GM21576 (cell line): ENCODE measurements at regions not wholly inside any gene's neighbourhood (a gene's known extent, or its start where the extent isn't known, plus 50 kb on each side); places are given as distances from the start of the nearest gene placed in this dataset.
"Not testable (repeated sequence)": the region's sequence is repeated elsewhere in the genome, so short reads cannot be mapped to it uniquely, and the experiment has no call there.

Source experiments
- ATAC-seq: cut with Tn5 transposase; IDR thresholded peaks from one replicate; pipeline ENCODE4 v1.9.1; 2021; ENCODE audit warnings: mild to moderate bottlenecking, moderate library complexity; ENCODE audit not compliant: unreplicated experiment

DNA sequence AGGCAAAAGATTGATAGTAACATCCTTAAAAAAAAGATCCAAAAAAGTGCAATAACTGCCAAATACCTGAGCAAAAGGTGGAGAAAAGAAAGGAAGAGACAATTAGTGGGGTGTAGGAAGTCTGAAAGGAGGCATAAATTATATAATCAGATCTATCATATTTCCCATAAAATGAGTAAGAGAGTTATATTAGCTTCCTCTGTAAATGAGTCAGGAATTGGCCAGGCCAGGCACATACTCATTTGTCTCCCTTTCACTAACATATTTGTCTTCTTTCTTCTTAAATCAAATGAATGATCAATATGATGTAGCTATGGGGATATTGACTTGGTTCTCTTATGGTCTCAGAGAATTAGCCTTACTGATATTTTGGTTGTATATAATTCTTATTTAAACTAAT, 292.3 kb upstream of the CADM2 start:
- ATAC-seq, result no peak

DNA sequence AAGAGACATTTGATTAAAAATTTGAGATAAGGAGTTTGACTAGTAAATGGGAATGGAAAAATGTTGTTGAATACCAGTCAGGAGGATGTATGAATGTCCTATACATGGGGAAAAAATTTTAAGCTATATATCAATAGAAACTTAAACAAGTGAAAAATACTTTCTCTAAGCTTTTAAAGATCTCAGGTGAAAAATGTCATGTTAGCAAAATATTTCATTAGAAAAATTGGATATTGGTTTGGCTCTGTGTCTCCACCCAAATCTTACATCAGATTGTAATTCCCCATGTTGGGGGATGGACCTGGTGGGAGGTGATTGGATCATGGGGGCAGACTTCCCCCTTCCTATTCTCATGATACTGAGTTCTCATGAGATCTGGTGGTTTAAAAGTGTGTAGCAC, 279.6 kb upstream of the CADM2 start:
- ATAC-seq, result no peak

DNA sequence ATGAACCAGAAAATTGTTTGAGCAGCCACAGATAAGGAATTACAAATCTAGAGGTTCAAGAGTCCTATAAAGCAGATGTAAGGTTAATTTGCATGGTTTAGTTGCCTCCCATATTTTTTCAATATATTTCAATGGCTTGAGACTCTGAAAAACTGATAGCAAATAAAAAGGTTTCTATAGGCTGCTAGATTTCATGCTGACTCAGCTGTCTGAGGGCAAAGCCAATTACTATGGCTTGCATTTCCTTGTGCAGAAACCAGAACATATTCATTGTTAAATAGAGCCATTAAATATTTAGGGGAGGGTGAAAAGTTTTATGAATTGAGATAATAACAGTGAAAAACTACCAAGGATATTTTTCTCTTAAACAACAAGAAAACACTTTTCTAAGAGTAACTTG, 278.1 kb upstream of the CADM2 start:
- ATAC-seq, result no peak

DNA sequence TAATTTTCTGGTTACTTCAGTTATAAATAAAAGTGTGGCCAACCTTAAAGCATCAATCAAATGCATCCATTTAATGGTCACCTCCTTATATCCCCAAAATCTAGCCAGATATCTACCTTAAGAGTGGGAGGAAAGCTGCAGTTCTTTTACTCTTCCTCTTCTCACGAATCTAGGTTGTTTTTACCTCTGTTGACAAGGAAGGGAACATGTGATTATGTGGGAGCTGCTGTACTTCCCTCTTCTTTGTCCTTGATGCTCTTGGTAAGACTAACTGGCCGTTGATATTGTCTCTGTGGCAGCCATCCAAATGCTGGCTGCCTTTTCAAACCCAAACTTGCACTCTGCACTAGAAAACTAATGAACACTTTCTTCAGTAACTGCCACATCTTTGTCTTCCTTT, 275.3 kb upstream of the CADM2 start:
- no peak for ATAC-seq

DNA sequence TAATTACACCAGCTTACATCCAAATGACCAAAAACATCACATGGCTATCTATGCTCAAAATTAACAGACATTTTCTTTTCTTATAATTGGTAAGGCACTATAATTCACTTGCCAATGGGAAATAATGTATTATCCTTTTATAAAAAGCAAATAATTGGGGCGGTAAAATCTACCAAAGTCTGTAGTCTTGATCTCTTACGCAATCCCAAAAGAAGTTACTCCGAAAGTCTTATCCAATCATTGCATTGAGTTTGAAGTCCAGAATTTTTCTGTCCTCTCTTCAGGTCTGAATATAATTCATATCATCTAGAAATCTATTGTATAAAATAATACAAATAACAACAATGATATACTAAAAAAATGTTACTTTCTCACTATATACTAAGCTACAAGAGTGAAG, 273.3 kb upstream of the CADM2 start:
- ATAC-seq, result no peak

DNA sequence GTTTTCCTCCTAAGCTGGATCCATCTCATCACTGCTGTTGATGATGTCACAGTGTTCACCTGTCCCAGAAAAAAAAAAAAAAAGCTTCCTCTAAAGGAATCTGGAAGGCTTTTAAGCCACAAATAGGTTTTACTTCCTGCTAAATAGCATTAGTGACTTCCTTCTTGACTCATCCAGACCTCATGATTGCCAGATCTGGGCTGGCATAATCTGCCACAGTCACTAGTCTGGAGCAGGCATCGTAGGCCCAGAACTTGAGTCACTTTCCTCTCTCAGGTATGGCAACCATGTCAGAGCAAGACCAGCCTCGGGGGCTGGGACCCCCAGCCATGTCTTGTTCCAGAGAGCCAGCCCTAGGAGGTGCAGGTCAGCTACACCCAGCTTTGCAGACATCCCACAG, 266.5 kb upstream of the CADM2 start:
- no peak for ATAC-seq

DNA sequence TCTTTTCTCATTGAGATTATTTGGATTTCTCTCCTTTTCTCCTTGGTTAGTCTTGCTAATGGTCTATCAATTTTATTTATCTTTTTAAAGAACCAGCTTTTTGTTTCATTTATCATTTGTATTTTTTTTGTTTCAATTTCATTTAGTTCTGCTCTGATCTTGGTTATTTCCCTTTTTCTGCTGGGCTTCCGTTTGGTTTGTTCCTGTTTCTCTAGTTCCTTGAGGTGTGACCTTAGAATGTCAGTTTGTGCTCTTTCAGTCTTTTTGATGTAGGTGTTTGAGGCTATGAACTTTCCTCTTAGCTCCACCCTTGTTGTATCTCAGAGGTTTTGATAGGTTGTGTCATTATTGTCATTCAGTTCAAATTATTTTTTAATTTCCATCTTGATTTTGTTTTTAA, 248.5 kb upstream of the CADM2 start:
- ATAC-seq, result not testable (repeated sequence)

DNA sequence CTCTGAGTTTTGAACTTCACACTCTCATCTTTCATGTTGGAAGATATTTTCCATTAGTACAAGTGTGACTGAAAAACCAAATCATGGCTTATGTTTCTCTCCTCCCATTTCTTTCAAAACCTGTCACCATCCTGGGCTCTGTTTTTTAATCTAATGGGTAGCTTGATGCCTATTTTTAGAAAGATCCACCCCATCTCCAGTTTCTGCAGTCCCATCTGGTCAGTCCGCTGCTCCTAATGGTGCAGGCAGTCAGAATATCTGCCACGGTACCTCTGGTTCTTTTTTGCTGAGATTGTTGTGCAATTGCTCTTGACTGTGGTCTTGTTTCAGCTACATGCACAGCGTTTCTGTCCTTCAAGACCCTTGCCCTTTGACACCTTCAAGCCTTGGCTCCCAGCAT, 240.9 kb upstream of the CADM2 start:
- no peak for ATAC-seq

DNA sequence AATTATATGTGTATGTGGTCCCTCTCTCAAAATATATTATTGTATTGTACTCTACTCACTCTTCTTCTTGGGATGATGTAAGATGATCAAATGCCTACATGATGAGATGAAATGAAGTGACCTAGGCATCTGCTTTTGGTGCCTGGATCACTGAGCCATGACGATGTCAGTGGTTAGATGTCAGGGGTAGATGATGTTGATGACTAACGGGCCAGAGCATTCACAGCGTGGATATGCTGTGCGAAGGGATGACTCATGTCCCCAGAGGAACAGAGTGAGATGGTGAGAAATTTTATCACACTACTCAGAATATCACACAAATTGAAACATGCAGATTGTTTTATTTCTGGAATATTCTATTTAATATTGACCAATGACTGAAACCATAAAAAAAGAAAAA, 233.9 kb upstream of the CADM2 start:
- no peak for ATAC-seq

DNA sequence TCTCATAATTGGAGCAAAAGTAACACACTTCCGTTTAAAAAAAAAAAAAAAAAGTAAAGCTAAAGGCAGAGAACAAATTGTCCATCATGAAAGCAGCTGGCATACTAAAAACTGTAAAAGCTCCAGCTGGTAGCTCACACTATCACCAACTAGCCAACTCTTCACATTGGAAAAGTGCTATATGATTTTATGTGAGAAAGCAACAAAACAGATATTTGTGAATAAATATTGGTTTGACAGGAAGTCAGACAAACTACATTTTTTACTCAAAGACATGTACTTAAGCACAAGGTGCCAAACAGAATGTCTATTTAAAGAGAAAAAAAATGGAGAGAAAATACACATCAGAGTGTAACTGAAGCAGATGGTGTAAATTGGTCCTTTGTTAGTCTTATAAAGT, 231.2 kb upstream of the CADM2 start:
- ATAC-seq, result no peak

DNA sequence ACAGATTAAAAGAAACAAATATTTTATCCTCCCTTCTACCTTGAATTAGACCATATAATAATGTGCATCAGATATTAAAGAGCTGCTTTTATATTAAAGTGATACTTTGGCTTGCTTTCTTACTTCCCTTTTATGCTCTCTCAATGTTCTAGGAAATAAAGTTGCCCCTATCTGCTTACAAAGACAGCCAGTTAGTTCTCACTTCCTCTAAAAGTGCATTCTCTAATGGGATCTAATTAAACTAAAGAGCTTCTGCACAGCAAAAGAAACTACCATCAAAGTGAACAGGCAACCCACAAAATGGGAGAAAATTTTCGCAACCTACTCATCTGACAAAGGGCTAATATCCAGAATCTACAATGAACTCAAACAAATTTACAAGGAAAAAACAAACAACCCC, 224.1 kb upstream of the CADM2 start:
- not testable (repeated sequence) for ATAC-seq

DNA sequence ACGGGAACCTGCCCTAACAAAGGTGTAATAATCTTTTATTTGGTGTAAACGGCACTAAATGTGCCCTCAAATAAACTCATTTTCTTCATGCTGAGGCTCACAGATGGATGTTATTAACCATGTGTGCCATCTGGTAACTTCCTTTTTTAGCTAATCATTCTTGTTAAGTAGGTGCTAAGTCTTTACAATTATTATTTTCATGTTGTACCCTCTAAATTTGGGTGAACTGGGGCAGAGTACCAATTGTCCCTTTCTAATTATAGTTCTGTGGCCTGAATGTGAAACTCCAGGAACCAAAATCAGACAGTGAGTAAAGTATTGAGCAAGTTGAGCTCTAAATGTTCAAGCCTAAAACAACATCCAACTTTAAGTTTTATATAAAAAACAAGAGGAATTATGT, 220.7 kb upstream of the CADM2 start:
- no peak for ATAC-seq

DNA sequence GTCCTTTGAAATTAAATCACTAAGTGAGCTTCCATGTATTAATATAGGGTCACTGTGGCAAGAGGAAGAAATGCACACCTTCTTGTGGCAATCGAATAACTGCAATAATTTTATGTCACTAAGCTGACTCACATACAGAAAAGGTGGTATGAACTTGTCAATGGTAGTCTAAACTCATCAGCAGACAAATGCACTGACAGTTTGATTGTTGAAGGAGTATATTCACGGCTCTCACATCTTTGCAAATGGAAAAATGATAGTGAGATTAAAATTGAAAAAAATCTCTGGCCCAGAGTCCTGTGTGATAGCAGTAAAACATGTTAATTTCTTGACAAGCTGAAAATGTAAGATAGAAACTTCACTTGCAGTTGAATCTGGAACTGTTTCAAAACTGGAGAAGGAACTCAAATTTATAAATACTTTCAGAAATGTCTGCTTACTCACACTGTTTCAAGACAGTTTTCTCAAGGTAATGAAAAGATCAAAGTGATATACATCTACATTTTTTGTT, 215.8 kb upstream of the CADM2 start:
- ATAC-seq, result no peak

DNA sequence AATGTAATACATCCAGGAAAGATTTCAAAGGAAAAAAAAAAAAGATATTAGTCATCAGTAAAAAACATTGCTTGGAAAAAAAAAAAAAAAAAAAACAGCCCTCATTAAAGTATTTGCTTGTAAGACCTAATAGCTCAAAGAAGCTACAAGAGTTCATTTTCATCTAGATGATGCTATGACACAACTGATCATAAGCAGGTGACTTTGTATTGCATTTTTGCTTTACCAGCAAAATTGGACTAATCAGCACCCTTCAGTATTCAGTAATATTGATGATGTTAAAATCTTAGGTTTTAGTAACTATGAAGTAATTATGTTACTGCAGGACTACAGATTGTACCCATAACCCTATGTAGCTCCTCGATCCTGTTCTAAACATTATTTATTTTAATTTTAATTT, 214.7 kb upstream of the CADM2 start:
- ATAC-seq, result no peak

DNA sequence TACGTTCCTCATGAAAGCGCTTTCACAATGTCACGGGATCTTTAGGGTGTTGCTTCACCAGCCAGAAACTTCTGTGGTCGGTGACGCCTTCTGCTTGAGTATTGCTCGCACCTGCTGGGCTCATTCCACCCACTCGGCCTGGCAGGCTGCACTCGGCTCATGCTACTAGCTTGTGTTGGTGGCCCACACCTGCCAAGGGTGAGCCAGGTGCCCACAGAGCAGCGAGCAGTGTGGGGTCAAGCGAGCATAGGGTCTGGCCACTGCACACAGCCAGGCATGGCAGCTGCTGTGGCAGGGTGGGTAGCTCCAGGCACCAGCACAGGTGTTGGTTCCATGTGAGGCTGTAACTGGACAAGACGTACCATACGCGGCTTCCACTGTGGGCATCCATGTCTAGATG, 202.9 kb upstream of the CADM2 start:
- no peak for ATAC-seq

DNA sequence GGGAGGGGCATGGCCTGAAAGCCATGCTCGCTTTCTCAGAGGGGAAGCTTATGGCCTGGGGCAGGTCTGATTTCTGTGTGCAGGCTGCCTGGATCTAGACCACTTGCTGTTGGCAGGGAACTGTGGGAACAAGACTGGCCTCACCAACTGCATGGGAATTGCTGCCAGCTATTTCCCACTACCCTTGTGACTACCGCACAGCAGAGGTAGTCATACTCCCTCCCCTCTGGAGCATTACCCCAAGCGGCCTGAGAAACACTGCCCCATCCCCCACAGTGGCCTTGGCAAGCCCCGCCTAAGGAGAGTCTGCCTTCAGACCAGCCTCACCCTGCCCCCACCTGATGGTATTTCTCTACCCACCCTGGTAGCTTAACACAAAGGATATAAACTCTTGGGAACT, 199.4 kb upstream of the CADM2 start:
- no peak for ATAC-seq

DNA sequence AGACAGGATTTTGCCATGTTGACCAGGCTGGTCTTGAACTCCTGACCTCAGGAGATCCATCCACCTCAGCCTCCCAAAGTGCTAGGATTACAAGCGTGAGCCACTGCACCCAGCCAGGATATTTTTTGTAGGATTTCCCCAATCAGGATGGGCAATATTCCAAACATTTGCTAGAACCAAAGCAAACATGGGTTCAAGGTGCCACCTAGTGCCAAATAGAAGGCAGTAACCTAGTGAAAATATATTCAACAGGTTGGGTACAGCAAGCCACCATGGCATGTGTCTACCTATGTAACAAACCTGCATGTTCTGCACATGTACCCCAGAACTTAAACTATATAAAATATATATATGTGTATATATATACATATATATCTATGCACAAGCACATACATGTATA, 185.9 kb upstream of the CADM2 start:
- no peak for ATAC-seq

DNA sequence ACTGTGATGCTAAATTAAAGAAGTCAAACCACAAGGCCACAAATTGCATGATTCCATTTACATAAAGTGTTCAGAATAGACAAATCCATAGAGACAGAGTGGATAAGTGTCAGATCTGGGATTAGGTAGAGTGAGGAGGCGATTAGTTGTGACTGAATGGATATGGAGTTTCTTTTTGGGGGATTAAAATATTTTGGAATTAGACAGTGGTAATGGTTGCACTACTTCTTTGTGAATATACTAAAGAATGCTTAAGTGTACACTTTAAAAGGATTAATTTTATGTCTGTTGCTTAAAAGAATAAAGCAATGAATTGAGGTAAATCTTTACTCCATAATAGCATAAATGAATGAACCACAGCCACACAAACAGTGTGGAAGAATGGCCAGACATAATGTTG, 175.5 kb upstream of the CADM2 start:
- ATAC-seq, result no peak

DNA sequence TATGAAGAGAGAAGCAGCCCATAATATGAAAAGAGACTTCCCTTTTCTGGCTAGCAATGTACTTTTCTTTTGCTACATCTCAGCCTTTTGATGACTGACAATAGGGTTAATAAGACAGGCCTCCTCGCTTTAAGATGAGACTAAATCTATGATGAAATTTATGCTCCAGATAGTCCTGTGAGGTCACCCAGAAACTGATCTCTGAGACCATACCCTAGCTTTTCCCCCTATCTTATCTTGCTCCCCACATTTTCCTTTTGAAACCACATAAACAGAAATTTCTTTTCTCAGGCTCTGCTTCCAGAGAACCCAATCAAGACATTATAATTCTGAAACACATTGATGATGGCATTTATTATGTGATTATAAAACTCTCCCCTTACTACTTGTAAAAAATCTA, 168.8 kb upstream of the CADM2 start:
- no peak for ATAC-seq

DNA sequence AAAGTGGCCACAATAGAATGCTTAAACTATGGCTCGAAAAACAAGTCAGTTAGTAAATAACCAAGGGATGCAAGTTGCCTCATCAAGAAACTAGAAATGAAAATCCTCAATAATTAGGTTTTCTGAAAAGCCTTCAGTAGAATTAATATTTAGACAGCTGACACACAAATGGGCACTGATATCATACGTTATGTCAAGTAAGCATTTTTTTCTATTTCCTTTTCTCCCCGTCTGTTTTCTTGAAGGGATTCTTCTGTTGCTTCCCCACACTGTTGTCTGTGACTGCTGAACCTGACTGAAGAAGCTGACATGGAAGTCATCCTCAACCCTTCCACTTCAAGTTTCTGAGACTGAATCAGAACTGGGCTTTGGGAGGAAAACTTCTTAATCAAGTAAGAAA, 151.8 kb upstream of the CADM2 start:
- no peak for ATAC-seq

DNA sequence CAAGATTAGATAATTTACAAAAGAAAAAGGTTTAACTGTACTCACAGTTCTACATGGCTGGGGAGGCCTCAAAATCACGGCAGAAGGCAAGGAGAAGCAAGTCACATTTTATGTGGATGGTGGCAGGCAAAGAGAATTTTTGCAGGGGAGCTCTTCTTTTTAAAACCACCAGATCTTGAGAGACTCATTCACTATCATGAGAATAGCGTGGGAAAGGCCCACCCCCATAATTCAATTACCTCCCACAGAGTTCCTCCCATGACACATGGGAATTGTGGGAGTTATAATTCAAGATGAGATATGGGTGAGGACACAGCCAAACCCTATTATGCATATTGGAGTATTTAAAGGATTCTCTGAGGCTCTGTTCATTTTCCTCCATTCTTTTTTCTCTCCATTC, 138.7 kb upstream of the CADM2 start:
- no peak for ATAC-seq

DNA sequence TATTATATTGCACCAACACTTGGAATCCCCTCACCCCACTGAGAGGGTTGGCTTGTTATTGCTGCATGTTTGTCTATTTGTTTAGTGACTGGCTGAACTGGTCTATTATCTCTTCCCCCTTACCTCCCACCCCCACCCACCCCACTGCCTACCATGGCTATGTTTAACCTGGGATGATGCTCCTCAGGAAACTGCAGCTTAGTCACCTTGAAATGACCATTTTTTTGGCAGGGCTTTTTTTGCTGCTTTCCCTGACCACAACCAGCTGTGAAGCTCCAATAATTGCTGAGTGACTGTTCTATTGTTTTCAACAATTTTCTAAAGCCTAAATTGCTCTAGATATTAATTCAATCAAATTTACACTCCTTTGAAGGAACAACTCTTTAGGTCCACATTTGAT, 137.9 kb upstream of the CADM2 start:
- no peak for ATAC-seq

DNA sequence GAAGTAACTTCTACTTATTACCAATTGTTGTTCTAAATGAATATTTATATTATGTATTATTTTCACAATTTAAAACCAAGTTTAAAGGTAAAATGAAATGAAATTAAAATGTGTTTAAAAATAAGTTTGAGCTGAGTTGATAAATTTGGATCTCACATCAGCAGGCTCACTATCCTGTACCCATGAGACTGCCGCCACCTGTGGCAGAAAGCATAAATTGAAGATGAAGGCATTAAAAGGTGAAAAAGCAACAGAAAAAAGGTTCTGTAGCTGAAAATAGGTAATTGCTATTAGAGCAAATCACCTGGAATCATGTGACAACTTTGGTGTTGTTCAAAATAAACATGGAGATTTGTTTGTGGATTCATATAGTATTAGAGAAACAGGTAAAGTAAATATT, 133.0 kb upstream of the CADM2 start:
- ATAC-seq, result no peak

DNA sequence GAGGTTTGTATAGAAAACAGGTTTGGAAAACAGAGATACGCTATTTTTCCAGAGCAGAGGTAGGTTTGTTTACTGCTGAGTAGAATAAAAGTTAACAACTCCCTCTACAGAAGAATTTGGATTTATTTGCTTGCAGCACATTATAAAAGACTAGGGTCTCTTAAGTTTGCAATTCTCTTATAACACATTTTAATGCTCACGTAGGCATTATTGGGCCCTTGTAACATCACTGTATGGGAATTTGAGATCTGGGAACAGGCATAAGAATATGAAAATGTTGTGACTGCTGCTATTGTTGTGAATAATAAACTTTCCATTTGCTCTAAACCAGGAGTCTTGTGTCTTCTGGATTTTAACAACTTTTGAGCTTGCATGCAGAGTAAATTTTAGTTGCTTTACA, 128.3 kb upstream of the CADM2 start:
- ATAC-seq, result no peak
